ENCODE measurements at regions not wholly inside any gene's neighbourhood (a gene's known extent, or its start where the extent isn't known, plus 50 kb on each side); places are given as distances from the start of the nearest gene placed in this dataset.

DNA sequence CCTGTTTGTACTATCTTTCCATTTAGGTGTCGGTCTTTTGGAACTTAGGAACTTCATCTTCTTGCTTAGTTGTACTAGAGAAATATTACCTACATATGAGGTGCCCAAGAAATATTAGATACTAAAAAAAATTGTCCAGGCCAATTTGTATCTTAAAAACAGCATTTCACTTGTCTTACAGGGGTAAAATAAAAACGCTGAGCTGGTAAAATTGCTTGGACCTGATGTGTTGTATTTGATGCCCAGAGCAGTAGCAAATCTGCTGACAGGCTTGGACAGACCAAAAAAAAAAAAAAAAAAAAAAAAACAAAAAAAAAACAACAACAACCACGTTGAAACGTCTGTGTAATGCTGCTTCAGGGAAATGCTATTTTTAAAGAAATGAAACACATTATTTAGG, 150.4 kb upstream of the ARX start:
- Histone ChIP-seq H3K27ac (ENCODE audit: control insufficient read depth, insufficient read depth, low read length) (no peak overlapping the region), H3K4me1 (ENCODE audit: control insufficient read depth, extremely low read depth, insufficient read depth, low read length) (no peaks in the 10 kb centered on the region), H3K27me3 (ENCODE audit: control insufficient read depth, extremely low read depth, insufficient read depth, low read length) (no peaks in the 10 kb centered on the region), H3K79me2 (ENCODE audit: control insufficient read depth, insufficient read depth, low read length) (no peaks in the 10 kb centered on the region), H2AFZ (ENCODE audit: control insufficient read depth, low read length) (no peak overlapping the region), H3K4me2 (ENCODE audit: control insufficient read depth, extremely low read depth, insufficient read depth, low read depth, low read length) (no peak overlapping the region), H3K4me3 (ENCODE audit: control insufficient read depth in 2 of 3, extremely low read depth in 1 of 3, insufficient read depth in 2 of 3, low read depth in 1 of 3, low read length in 3 of 3) (no peak overlapping the region), H3K9me1 (ENCODE audit: control insufficient read depth, extremely low read depth, insufficient read depth, low read length) (no peaks in the 10 kb centered on the region), H3K9me3 (ENCODE audit: control insufficient read depth, low read depth, low read length) (no peaks in the 10 kb centered on the region), H4K20me1 (ENCODE audit: control insufficient read depth, extremely low read depth, insufficient read depth, low read length) (no peaks in the 10 kb centered on the region), H3K36me3 (ENCODE audit: control insufficient read depth in 2 of 2, extremely low read depth in 1 of 2, insufficient read depth in 2 of 2, low read length in 2 of 2) (no peaks in the 10 kb centered on the region), H3K9ac (ENCODE audit: control insufficient read depth, extremely low read depth, insufficient read depth, low read length) (no peak overlapping the region)
- DNase-seq (ENCODE audit: low read depth, low spot score), result no peak
- dilution Hi-C loops (cut with MboI; ENCODE audit: extremely low pct_ligation_motif_present, low sequenced_read_pairs), result no loop called here
- FAIRE-seq, result no peak
- TF ChIP-seq, protein P1, sequence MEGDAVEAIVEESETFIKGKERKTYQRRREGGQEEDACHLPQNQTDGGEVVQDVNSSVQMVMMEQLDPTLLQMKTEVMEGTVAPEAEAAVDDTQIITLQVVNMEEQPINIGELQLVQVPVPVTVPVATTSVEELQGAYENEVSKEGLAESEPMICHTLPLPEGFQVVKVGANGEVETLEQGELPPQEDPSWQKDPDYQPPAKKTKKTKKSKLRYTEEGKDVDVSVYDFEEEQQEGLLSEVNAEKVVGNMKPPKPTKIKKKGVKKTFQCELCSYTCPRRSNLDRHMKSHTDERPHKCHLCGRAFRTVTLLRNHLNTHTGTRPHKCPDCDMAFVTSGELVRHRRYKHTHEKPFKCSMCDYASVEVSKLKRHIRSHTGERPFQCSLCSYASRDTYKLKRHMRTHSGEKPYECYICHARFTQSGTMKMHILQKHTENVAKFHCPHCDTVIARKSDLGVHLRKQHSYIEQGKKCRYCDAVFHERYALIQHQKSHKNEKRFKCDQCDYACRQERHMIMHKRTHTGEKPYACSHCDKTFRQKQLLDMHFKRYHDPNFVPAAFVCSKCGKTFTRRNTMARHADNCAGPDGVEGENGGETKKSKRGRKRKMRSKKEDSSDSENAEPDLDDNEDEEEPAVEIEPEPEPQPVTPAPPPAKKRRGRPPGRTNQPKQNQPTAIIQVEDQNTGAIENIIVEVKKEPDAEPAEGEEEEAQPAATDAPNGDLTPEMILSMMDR (optimal IDR thresholded peaks at IDR 0.05 in 1 of 3, IDR thresholded peaks at IDR 0.05 in 1 of 3, conservative IDR thresholded peaks at IDR 0.05 in 1 of 3; ENCODE audit: extremely low read depth in 1 of 3, insufficient read depth in 2 of 3, low read length in 3 of 3), result no peak
- TF ChIP-seq EZH2 (IDR thresholded peaks at IDR 0.05; ENCODE audit: low read length), result no peak

DNA sequence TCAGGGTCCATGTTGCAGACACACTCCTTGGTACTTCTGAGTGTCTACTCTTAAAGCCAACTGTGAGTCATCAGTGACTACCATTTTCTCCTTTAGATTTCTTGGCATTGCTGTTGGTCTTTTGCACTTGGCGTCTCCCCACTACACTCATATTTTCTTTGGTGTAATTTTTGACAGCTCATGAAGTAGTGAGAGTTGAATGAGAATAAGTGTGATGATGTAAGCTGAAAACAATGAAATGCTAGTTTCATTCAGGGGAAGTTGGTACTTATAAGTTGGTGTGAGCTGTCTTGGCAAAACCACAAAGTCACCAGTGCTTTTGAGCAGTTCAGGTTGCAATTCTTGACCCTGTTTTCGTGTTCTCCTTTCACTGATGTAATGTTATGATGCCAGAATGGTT, 142.9 kb upstream of the ARX start:
- H3K79me2 ChIP-seq (ENCODE audit: control insufficient read depth, insufficient read depth, low read length), result no peaks in the 10 kb centered on the region
- no peak overlapping the region for H3K4me3 ChIP-seq (ENCODE audit: control insufficient read depth in 2 of 3, extremely low read depth in 1 of 3, insufficient read depth in 2 of 3, low read depth in 1 of 3, low read length in 3 of 3)
- H3K9me1 ChIP-seq (ENCODE audit: control insufficient read depth, extremely low read depth, insufficient read depth, low read length), result no peaks in the 10 kb centered on the region
- H3K4me1 ChIP-seq (ENCODE audit: control insufficient read depth, extremely low read depth, insufficient read depth, low read length), result no peaks in the 10 kb centered on the region
- no peak overlapping the region for H2AFZ ChIP-seq (ENCODE audit: control insufficient read depth, low read length)
- H3K36me3 ChIP-seq (ENCODE audit: control insufficient read depth in 2 of 2, extremely low read depth in 1 of 2, insufficient read depth in 2 of 2, low read length in 2 of 2), result no peaks in the 10 kb centered on the region
- H3K4me2 ChIP-seq (ENCODE audit: control insufficient read depth, extremely low read depth, insufficient read depth, low read depth, low read length), result no peak overlapping the region
- TF ChIP-seq, protein P1 (optimal IDR thresholded peaks at IDR 0.05 in 1 of 3, IDR thresholded peaks at IDR 0.05 in 1 of 3, conservative IDR thresholded peaks at IDR 0.05 in 1 of 3; ENCODE audit: extremely low read depth in 1 of 3, insufficient read depth in 2 of 3, low read length in 3 of 3), result no peak
- no peak for TF ChIP-seq EZH2 (IDR thresholded peaks at IDR 0.05; ENCODE audit: low read length)
- H3K27me3 ChIP-seq (ENCODE audit: control insufficient read depth, extremely low read depth, insufficient read depth, low read length), result no peaks in the 10 kb centered on the region
- H3K27ac ChIP-seq (ENCODE audit: control insufficient read depth, insufficient read depth, low read length), result no peak overlapping the region
- no peak for FAIRE-seq
- no peaks in the 10 kb centered on the region for H4K20me1 ChIP-seq (ENCODE audit: control insufficient read depth, extremely low read depth, insufficient read depth, low read length)
- dilution Hi-C loops (cut with MboI; ENCODE audit: extremely low pct_ligation_motif_present, low sequenced_read_pairs), result no loop called here
- no peak overlapping the region for H3K9ac ChIP-seq (ENCODE audit: control insufficient read depth, extremely low read depth, insufficient read depth, low read length)
- no peak for DNase-seq (ENCODE audit: low read depth, low spot score)
- no peaks in the 10 kb centered on the region for H3K9me3 ChIP-seq (ENCODE audit: control insufficient read depth, low read depth, low read length)
